ENCODE measurements at regions not wholly inside any gene's neighbourhood (a gene's known extent, or its start where the extent isn't known, plus 50 kb on each side); places are given as distances from the start of the nearest gene placed in this dataset.

GRCh38 chr13:111541752-111542529, 221.5 kb downstream of the TEX29 start:
- H3K79me2 ChIP-seq (ENCODE audit: low read depth), result no peaks in the 10 kb centered on the region
- no peaks in the 10 kb centered on the region for H3F3A ChIP-seq (ENCODE audit: insufficient read depth, low read depth)
- H2AFZ ChIP-seq, result no peak overlapping the region
- peaks cover 86% of the 10 kb centered on the region for H3K27me3 ChIP-seq (ENCODE audit: insufficient read depth, low read depth)
- ChIA-PET CTCF (no interaction called here), POLR2A (ENCODE audit: unreplicated experiment) (no interaction called here)
- DNase-seq, result no peak
- H3K27ac ChIP-seq, result no peak overlapping the region
- no peaks in the 10 kb centered on the region for H3K36me3 ChIP-seq (ENCODE audit: low read depth)
- no TSS peak for BruUV-seq (replicated peaks)
- no peaks in the 10 kb centered on the region for H4K20me1 ChIP-seq (ENCODE audit: insufficient read depth)
- H3K4me1 ChIP-seq (replicated peaks; ENCODE audit: insufficient read depth), result no peaks in the 10 kb centered on the region
- no peak for TF ChIP-seq CTCF (conservative IDR thresholded peaks at IDR 0.05)
- no peak for TF ChIP-seq EZH2 (IDR thresholded peaks at IDR 0.05; ENCODE audit: low read depth)
- no peak overlapping the region for H3K4me3 ChIP-seq
- intact Hi-C loops (cut with micrococcal nuclease; ENCODE audit: unreplicated experiment), result no loop called here
- H3K9me2 ChIP-seq (ENCODE audit: insufficient read depth), result no peaks in the 10 kb centered on the region
- no peaks in the 10 kb centered on the region for H3K9me3 ChIP-seq (ENCODE audit: insufficient read depth, low read depth)
- no peak overlapping the region for H3K4me2 ChIP-seq

- Histone ChIP-seq H3K9me2 (ENCODE audit: insufficient read depth) (no peaks in the 10 kb centered on the region), H3K27ac (no peak overlapping the region), H3F3A (ENCODE audit: insufficient read depth, low read depth) (no peaks in the 10 kb centered on the region), H3K4me3 (no peak overlapping the region), H3K27me3 (ENCODE audit: insufficient read depth, low read depth) (peaks cover 86% of the 10 kb centered on the region), H4K20me1 (ENCODE audit: insufficient read depth) (no peaks in the 10 kb centered on the region), H3K4me1 (replicated peaks; ENCODE audit: insufficient read depth) (no peaks in the 10 kb centered on the region), H3K4me2 (no peak overlapping the region), H3K36me3 (ENCODE audit: low read depth) (no peaks in the 10 kb centered on the region), H2AFZ (no peak overlapping the region), H3K79me2 (ENCODE audit: low read depth) (no peaks in the 10 kb centered on the region), H3K9me3 (ENCODE audit: insufficient read depth, low read depth) (no peaks in the 10 kb centered on the region)
- TF ChIP-seq CTCF (conservative IDR thresholded peaks at IDR 0.05) (no peak), EZH2 (IDR thresholded peaks at IDR 0.05; ENCODE audit: low read depth) (no peak)
- no peak for DNase-seq
- intact Hi-C loops (cut with micrococcal nuclease; ENCODE audit: unreplicated experiment), result no loop called here
- ChIA-PET CTCF (no interaction called here), POLR2A (ENCODE audit: unreplicated experiment) (no interaction called here)
- no TSS peak for BruUV-seq (replicated peaks)
Measured at GRCh38 chr13:111542530-111543341, 222.3 kb downstream of the TEX29 start.

- Histone ChIP-seq H3K27me3 (ENCODE audit: insufficient read depth, low read depth) (peaks cover 67% of the 10 kb centered on the region), H3K36me3 (ENCODE audit: low read depth) (no peaks in the 10 kb centered on the region), H3K4me2 (no peak overlapping the region), H3K4me3 (no peak overlapping the region), H2AFZ (no peak overlapping the region), H3K9me2 (ENCODE audit: insufficient read depth) (no peaks in the 10 kb centered on the region), H3K9me3 (ENCODE audit: insufficient read depth, low read depth) (no peaks in the 10 kb centered on the region), H4K20me1 (ENCODE audit: insufficient read depth) (no peaks in the 10 kb centered on the region), H3F3A (ENCODE audit: insufficient read depth, low read depth) (no peaks in the 10 kb centered on the region), H3K79me2 (ENCODE audit: low read depth) (no peaks in the 10 kb centered on the region), H3K4me1 (replicated peaks; ENCODE audit: insufficient read depth) (no peaks in the 10 kb centered on the region), H3K27ac (no peak overlapping the region)
- TF ChIP-seq EZH2 (IDR thresholded peaks at IDR 0.05; ENCODE audit: low read depth) (no peak), CTCF (conservative IDR thresholded peaks at IDR 0.05) (no peak)
- BruUV-seq (replicated peaks), result no TSS peak
- intact Hi-C loops (cut with micrococcal nuclease; ENCODE audit: unreplicated experiment), result no loop called here
- no peak for DNase-seq
- POLR2A ChIA-PET (ENCODE audit: unreplicated experiment), result no interaction called here
- CTCF ChIA-PET, result no interaction called here
Measured at GRCh38 chr13:111546921-111547675, 226.7 kb downstream of the TEX29 start.

Data from PC-9 (cell line).